Omental fat pad (tissue), 3 donors: ENCODE measurements at regions not wholly inside any gene's neighbourhood (a gene's known extent, or its start where the extent isn't known, plus 50 kb on each side); places are given as distances from the start of the nearest gene placed in this dataset. TPM values are rescaled to one million over a fixed set of nuclear protein-coding genes. Genes with fewer than 3 reads are reported as not detected.

Source experiments
- ATAC-seq: fragments of 150-250 bp; one replicate; pipeline ENCODE4 v1.9.1; 2016; ENCODE audit warnings: mild to moderate bottlenecking, moderate library complexity; ENCODE audit not compliant: low FRiP score
- DNase-seq: peaks from one replicate; pipeline ENCODE4 v3.0.0-alpha.2; 2019; ENCODE audit warnings: low spot score
- CTCF ChIP-seq, 3 donors: fragments of 450-650 bp; IDR thresholded peaks; one replicate each; pipeline ENCODE4 v1.5.1; 2016 to 2017; ENCODE audit warnings: antibody characterized with exemption in 3 of 3, mild to moderate bottlenecking in 3 of 3, moderate library complexity in 2 of 3
- small RNA-seq: library from RNA; depleted of rRNA; stranded (forward); fragments of <200 nt; gene quantifications from one replicate; pipeline ENCODE3, GENCODE V24; 2016

DNA sequence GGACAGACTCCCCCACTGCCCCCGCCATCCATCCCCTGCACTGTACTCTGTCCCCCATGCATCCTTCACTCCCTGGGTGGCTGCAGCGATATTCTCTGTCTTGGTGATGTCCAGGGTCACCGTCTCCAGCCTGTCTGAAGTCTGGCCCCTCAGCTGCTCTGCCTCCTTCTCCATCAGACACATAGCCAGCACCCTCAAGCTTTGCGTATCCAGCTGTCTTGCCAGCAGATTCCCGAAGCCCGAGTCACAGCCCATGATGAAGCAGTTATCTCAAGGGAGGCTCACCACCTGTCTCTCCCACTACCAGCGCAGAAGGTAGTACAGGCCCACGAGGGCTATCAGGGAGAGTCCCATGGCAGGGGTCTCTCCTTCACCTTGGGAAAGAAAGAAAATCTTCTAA, 77.8 kb downstream of the HSD17B6 start:
- no peak for TF ChIP-seq CTCF (IDR thresholded peaks at IDR 0.05)
- DNase-seq (peak; percentile 36), ATAC-seq (peak; percentile 87)

GRCh38 chr12:56839915-56840325, 76.8 kb downstream of the HSD17B6 start:
- TF ChIP-seq CTCF (IDR thresholded peaks at IDR 0.05) = peak in 1 of 3 donors; percentile 16
- ATAC-seq = no peak

DNA sequence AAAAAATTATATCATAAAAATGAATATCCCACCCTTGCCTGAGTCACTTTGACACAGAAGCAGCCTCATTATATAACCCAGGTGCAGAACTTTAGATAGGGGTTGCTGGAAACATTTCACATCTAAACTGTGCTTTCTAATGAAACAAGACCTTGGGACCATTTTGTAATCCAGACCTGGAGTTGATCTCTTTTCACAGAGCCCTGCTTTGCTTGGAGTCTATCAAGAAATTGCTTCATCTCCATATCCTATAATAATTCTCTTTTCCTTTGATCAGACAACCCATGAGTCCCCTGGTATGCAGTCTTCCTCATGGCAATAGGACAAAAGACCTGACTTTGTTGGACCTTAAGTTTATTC, 76.3 kb downstream of the HSD17B6 start:
- TF ChIP-seq CTCF (IDR thresholded peaks at IDR 0.05) = no peak
- DNase-seq (no peak), ATAC-seq (no peak)

More at GRCh38 chr12:56839915-56840325, 76.8 kb downstream of the HSD17B6 start:
- no peak for DNase-seq

DNA sequence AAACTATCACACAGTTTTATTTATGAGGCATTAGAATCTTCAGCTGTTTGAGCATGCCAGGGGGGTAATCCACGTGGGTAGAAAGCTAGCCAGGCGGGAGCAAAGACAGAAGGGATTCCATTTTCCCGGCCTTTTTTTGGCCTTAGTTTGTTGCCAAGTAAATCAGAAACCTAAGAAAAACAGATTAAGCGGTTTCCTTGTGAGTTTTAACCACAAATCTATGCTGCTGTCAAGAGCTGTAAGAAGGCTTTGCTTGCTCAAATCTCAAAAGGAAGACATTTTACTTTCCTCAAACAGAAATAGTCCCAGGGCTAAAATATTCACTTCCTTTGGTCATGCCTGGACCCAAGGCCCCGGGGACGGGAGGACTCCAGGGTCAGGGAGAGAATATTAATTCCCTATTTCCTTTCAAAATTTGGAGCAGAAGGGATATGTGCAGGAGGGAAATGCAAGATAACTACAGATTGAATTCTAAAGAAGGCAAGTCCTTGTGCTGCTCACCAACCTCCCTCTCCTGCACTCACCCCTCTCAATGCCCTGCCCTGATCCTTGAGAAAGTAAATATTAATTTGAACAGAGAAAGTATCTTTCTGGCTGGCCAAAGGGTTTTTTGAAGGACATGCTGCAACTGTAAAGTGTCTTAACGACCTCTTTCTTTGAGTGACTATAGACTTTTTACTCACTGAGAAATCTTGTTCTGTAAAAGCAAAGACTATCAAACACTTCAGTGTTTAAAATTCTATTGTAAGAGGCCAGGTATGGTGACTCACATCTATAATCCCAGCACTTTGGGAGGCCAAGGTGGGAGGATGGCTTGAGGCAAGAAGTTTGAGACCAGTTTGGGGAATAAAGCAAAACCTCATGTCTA, 75.7 kb downstream of the HSD17B6 start:
- no peak for TF ChIP-seq CTCF (IDR thresholded peaks at IDR 0.05)
- no peak for DNase-seq
- ATAC-seq = peak; percentile 23

Small RNA genes lying in the stretch of these regions (small RNA-seq; reads per million reads assigned to genes)
- gene AC121758.2 (not detected), gene RF00554 (not detected)
